Keratinocyte (primary cell): ENCODE measurements at regions not wholly inside any gene's neighbourhood (a gene's known extent, or its start where the extent isn't known, plus 50 kb on each side); places are given as distances from the start of the nearest gene placed in this dataset.

Experiments used
- CTCF ChIP-seq, 3 experiments: IDR thresholded peaks in 1 of 3; conservative IDR thresholded peaks in 1 of 3; optimal IDR thresholded peaks in 1 of 3; 2 replicates in 2 of 3; 3 replicates in 1 of 3; pipeline versions ENCODE3 to v1.5.1; 2011; ENCODE audit warnings: low read length in 3 of 3, mild to moderate bottlenecking in 3 of 3, moderate library complexity in 2 of 3, control low read depth in 1 of 3, inconsistent platforms in 1 of 3; ENCODE audit not compliant: insufficient read depth in 2 of 3; ENCODE audit errors: extremely low read depth in 1 of 3
- EZH2 ChIP-seq: IDR thresholded peaks from one replicate; pipeline ENCODE4 v1.6.1; 2012; ENCODE audit warnings: inconsistent platforms, mild to moderate bottlenecking, low read length, moderate library complexity

GRCh38 chr2:16010011-16010410 lies 69.7 kb downstream of the MYCN start:
- TF ChIP-seq EZH2, result no peak
- TF ChIP-seq CTCF (optimal IDR thresholded peaks at IDR 0.05 in 1 of 3, IDR thresholded peaks at IDR 0.05 in 1 of 3, conservative IDR thresholded peaks at IDR 0.05 in 1 of 3; ENCODE audit: extremely low read depth in 1 of 3, insufficient read depth in 2 of 3, low read length in 3 of 3), result no peak
